NCI-H524 (cell line): ENCODE measurements at regions not wholly inside any gene's neighbourhood (a gene's known extent, or its start where the extent isn't known, plus 50 kb on each side); places are given as distances from the start of the nearest gene placed in this dataset.
A peak's percentile ranks its signal among the peaks of the same experiment; 100 is the strongest.
"Not testable (repeated sequence)": the region's sequence is repeated elsewhere in the genome, so short reads cannot be mapped to it uniquely, and the experiment has no call there.

Source experiments
- DNase-seq, 2 experiments: peaks; one replicate each; lab custom pipeline; 2025; lab: John Stamatoyannopoulos, UW

GRCh38 chr4:158313566-158313965, 103.3 kb downstream of the TMEM144 start:
- DNase-seq = no peak

GRCh38 chr4:158314756-158315487, 104.6 kb downstream of the TMEM144 start:
- no peak for DNase-seq

GRCh38 chr4:158315706-158316105, 105.4 kb downstream of the TMEM144 start:
- DNase-seq = no peak

- DNase-seq = no peak
These were observed 106.0 kb downstream of the TMEM144 start for GRCh38 chr4:158316264-158316663.

GRCh38 chr4:158319880-158320279, 109.6 kb downstream of the TMEM144 start:
- DNase-seq = no peak

- DNase-seq = no peak
These were observed 111.8 kb downstream of the TMEM144 start for GRCh38 chr4:158322109-158322508.

GRCh38 chr4:158327525-158327924, 117.2 kb downstream of the TMEM144 start:
- DNase-seq = peak in 1 of 2 experiments; percentile 1

- DNase-seq = no peak
These were observed 121.6 kb downstream of the TMEM144 start for GRCh38 chr4:158331863-158332262.

- DNase-seq = no peak
These were observed 123.5 kb downstream of the TMEM144 start for GRCh38 chr4:158333820-158334219.

GRCh38 chr4:158341896-158342295, 131.6 kb downstream of the TMEM144 start:
- DNase-seq = no peak

GRCh38 chr4:158346576-158346975, 136.3 kb downstream of the TMEM144 start:
- no peak for DNase-seq

- no peak for DNase-seq
These were observed 137.3 kb downstream of the TMEM144 start for GRCh38 chr4:158347556-158347955.

GRCh38 chr4:158350161-158350560, 139.9 kb downstream of the TMEM144 start:
- DNase-seq = no peak

GRCh38 chr4:158353541-158354304, 143.4 kb downstream of the TMEM144 start:
- DNase-seq = no peak

GRCh38 chr4:158356301-158356700, 146.0 kb downstream of the TMEM144 start:
- DNase-seq = no peak

- DNase-seq = not testable (repeated sequence)
These were observed 153.7 kb upstream of the RXFP1 start for GRCh38 chr4:158367932-158368441.

- DNase-seq = no peak
These were observed 150.5 kb upstream of the RXFP1 start for GRCh38 chr4:158371158-158371557.

- no peak for DNase-seq
These were observed 147.4 kb upstream of the RXFP1 start for GRCh38 chr4:158374318-158374717.

- no peak for DNase-seq
These were observed 145.4 kb upstream of the RXFP1 start for GRCh38 chr4:158376106-158376840.

- DNase-seq = no peak
These were observed 137.3 kb upstream of the RXFP1 start for GRCh38 chr4:158384414-158384813.

- DNase-seq = no peak
These were observed 126.3 kb upstream of the RXFP1 start for GRCh38 chr4:158395343-158395742.

- DNase-seq = no peak
These were observed 125.8 kb upstream of the RXFP1 start for GRCh38 chr4:158395889-158396288.
